NAMALWA (cell line): ENCODE measurements at regions not wholly inside any gene's neighbourhood (a gene's known extent, or its start where the extent isn't known, plus 50 kb on each side); places are given as distances from the start of the nearest gene placed in this dataset.
"Not testable (repeated sequence)": the region's sequence is repeated elsewhere in the genome, so short reads cannot be mapped to it uniquely, and the experiment has no call there.

ENCODE experiments used
- DNase-seq: peaks from one replicate; pipeline ENCODE4 v3.0.0-alpha.2; 2015; ENCODE audit warnings: low spot score

- no peak for DNase-seq
Observed at GRCh38 chr9:745761-746380, 95.6 kb upstream of the DMRT1 start.

GRCh38 chr9:746661-747434 lies 94.6 kb upstream of the DMRT1 start:
- DNase-seq: no peak

- no peak for DNase-seq
Observed at GRCh38 chr9:747567-747966, 93.9 kb upstream of the DMRT1 start.

- no peak for DNase-seq
Observed at GRCh38 chr9:748861-749497, 92.5 kb upstream of the DMRT1 start.

GRCh38 chr9:749716-750115 lies 91.8 kb upstream of the DMRT1 start:
- no peak for DNase-seq

GRCh38 chr9:750249-750967 lies 91.1 kb upstream of the DMRT1 start:
- no peak for DNase-seq

- peak; percentile 7 for DNase-seq
Observed at GRCh38 chr9:751137-752051, 90.1 kb upstream of the DMRT1 start.

- no peak for DNase-seq
Observed at GRCh38 chr9:752201-752600, 89.3 kb upstream of the DMRT1 start.

- DNase-seq: no peak
Observed at GRCh38 chr9:752681-753200, 88.8 kb upstream of the DMRT1 start.

GRCh38 chr9:753734-754133 lies 87.8 kb upstream of the DMRT1 start:
- not testable (repeated sequence) for DNase-seq

- no peak for DNase-seq
Observed at GRCh38 chr9:754150-754931, 87.2 kb upstream of the DMRT1 start.

- no peak for DNase-seq
Observed at GRCh38 chr9:755454-756381, 85.8 kb upstream of the DMRT1 start.

- peak; percentile 46 for DNase-seq
Observed at GRCh38 chr9:757246-757881, 84.1 kb upstream of the DMRT1 start.

GRCh38 chr9:758146-758545 lies 83.4 kb upstream of the DMRT1 start:
- no peak for DNase-seq

GRCh38 chr9:759541-759940 lies 82.0 kb upstream of the DMRT1 start:
- no peak for DNase-seq

- DNase-seq: no peak
Observed at GRCh38 chr9:759983-760736, 81.3 kb upstream of the DMRT1 start.

- DNase-seq: no peak
Observed at GRCh38 chr9:761176-761792, 80.2 kb upstream of the DMRT1 start.
